ENCODE measurements at regions not wholly inside any gene's neighbourhood (a gene's known extent, or its start where the extent isn't known, plus 50 kb on each side); places are given as distances from the start of the nearest gene placed in this dataset.

DNA sequence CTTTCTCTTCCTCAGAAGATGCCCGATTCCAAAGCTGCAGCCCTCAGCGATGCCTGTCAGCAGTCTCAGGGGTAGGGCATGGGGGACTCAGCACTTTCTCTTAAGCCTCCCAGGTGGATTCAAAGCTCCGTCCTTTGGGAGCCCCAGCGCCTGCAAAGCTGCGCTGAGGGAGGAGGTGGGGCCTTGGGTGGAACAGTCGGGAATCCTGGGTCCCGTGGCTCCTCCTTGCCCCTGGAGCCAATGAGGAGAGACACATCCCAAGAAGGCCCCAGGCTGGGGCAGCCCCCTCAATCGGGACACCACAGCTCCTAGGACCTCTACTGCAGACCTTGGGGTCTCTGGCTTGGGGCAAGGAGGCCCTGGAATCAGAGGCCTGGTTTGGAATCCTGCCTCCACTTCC lies 227.5 kb upstream of the IGF1R start:
- TF ChIP-seq, protein P1, sequence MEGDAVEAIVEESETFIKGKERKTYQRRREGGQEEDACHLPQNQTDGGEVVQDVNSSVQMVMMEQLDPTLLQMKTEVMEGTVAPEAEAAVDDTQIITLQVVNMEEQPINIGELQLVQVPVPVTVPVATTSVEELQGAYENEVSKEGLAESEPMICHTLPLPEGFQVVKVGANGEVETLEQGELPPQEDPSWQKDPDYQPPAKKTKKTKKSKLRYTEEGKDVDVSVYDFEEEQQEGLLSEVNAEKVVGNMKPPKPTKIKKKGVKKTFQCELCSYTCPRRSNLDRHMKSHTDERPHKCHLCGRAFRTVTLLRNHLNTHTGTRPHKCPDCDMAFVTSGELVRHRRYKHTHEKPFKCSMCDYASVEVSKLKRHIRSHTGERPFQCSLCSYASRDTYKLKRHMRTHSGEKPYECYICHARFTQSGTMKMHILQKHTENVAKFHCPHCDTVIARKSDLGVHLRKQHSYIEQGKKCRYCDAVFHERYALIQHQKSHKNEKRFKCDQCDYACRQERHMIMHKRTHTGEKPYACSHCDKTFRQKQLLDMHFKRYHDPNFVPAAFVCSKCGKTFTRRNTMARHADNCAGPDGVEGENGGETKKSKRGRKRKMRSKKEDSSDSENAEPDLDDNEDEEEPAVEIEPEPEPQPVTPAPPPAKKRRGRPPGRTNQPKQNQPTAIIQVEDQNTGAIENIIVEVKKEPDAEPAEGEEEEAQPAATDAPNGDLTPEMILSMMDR (IDR thresholded peaks at IDR 0.05; ENCODE audit: low read depth, low read length, poor library complexity, severe bottlenecking): no peak
- TF ChIP-seq EZH2phosphoT487 (IDR thresholded peaks at IDR 0.05; ENCODE audit: borderline replicate concordance, low read length): no peak

Measured in DOHH2 (cell line).